ENCODE measurements at regions not wholly inside any gene's neighbourhood (a gene's known extent, or its start where the extent isn't known, plus 50 kb on each side); places are given as distances from the start of the nearest gene placed in this dataset.

DNA sequence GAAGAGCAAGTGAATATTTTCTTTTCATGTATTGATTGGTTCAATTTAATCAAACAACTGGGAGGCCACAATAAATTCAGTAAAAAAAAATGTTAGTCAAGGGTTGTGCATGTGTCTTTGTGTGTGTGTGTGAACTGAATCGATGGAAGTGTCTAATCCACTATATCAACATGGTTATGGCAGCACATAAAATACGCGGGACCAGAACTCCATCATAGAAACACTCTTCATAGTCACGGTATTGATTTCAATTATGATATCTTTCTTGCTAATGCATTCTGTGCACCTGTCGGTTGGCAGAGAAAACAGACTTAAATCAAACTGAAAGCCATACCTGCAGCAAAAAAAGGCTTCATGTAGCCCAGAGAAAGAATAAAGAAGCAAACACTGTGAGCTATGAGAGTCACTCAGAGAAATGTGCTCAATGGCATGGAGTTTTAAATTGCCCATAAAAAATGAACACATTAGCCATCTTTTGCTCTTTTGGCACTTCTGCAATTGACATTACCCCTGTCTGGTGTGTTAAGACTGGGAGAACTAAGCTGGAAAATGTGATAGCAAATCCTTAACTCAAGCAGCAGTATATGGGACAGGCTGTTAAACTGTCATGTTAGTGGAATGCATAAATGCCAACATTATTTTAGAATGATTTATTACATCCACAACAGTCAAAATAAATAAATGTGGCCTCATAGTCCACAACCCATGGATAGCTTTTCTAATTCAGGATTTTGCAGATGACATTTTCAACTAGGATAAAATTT lies 642.4 kb upstream of the C9orf72 start:
- no peak for DNase-seq

- no peak for DNase-seq
Measured at GRCh38 chr9:28232686-28233085, 659.4 kb upstream of the C9orf72 start.

- no peak for DNase-seq
Measured at GRCh38 chr9:28234133-28234893, 661.0 kb upstream of the C9orf72 start.

DNA sequence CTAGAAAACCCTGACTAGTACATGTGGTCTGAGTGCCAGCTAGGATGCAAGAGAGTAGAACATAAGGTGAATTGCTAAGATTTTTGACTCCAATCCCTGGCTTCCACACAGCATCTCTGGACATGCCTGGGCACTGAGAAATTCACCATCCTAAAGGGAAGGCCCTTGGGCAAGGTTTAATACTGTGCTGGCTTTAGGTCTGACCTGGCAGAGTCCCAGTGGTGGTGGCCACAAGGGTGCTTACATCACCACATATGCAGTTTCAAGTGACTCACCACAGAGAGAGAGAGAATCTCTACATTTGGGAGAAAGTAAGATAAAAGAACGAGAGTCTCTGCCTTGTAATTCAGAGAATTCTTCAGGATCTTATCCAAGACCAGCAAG lies 661.6 kb upstream of the C9orf72 start:
- DNase-seq = no peak

DNA sequence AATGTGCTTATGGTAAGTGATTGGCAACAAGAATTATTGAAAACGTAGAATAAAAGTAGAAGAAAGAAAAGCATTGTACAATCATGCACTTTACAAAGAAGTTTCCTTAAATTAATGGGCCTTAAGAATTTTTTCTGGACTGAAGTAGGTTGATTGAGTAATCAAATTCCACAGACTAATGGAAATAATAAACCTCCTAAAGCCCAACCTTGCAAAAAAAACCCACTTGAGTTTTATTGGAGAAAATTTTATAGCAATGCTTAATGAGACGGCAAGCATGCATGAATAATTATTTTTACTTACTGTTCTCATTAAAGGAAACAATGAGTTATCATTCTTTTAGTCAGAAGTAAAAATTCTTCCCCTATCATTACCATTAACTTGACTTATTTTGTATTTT lies 676.1 kb upstream of the C9orf72 start:
- DNase-seq = no peak

DNA sequence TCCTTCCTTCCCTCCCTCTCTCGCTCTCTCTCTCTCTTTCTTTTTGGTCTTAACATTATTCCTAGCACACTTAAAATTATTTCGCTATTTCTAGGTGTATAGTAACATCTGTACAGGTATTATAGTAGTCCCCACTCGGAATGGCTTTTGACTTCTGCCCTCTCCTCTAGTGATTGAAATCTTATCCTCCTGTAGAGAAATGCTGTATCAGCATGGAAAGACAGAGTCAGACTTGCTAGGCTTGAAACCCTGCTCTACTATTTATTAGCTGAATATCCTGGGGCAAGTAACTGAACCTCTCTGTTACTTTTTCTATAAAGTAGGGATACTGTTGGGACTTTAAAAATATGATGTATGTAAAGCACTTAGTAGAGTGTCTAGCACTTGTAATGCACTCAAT lies 681.9 kb upstream of the C9orf72 start:
- DNase-seq = no peak

GRCh38 chr9:28260330-28260729 lies 687.0 kb upstream of the C9orf72 start:
- DNase-seq = no peak

DNA sequence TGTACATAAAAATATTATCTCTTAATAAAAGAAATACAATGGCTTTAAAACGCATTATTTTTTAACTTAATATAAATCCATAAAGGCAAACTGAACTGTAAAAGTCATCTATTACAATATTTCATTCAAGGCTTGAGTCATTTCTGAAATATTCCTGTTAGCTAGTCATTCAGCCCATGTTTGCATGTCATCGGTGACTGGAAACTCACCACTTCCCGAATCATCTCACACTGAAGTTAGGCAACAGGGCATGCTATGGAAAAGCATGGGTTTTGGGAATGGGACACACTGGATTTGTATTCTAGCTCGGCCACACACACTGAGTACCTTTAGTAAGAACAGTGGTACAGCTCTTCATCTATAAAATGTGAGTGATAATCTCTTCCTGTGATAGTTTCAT lies 691.1 kb upstream of the C9orf72 start:
- DNase-seq = no peak

DNA sequence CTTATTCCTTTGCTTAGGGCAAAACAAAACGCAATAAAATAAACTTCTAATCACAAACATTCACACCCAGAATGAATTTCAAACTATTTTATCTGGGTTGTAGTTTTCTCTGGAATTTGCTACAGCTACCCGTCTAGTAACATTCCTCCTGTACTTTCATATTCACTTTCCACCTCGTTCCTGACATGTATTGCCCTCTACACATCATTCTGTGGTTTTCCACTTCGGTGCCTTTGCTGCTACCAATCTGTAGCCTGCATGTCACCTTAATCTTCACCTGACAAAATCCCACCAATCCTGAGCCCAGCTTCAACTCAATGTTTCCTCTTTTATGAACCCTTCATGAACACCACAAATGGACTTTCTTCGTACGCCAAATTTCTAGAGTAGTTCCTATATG lies 694.1 kb upstream of the C9orf72 start:
- DNase-seq = no peak

- no peak for DNase-seq
Measured at GRCh38 chr9:28270156-28270555, 696.9 kb upstream of the C9orf72 start.

DNA sequence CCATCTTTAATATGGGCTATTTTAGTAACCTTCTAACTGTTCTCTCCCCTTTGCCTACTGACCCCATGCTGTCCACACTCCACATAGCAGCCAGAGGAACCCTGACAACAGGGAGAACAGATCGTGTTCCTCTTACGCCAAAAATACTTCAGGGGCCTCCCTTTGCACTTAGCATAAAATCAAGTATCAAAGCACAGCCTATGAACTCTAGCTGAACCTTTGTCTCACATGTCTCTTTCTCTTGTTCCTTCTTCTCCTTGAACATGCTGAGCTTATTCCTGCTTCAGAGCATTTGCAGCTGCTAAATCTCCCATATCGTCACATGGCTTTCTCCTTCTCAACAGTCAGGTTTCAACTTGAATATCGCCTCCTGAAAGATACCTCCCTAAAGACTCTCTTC lies 698.8 kb upstream of the C9orf72 start:
- no peak for DNase-seq

GRCh38 chr9:28287455-28287854 lies 714.2 kb upstream of the C9orf72 start:
- DNase-seq = no peak

DNA sequence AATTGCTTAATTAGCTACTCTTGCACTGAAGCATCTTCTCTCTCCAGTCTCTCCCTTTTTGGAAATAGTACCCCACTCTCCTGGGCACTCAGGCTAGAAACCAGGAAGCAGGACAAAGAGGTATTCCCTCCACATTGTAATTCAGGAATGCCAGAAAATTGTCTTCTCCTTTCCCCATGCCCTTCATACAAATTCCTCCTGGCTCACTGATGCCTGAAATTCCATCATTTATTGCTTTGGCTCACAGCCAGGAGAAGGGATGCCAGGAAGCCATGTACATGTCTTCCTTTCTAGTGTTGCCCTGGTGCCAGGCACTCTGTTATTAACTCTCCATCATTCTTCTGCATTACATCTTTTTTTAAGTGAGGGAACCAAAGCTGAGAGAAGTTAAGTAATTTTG lies 716.5 kb upstream of the C9orf72 start:
- DNase-seq = no peak

GRCh38 chr9:28293369-28294090 lies 720.2 kb upstream of the C9orf72 start:
- DNase-seq = no peak

GRCh38 chr9:28301281-28301680 lies 728.0 kb upstream of the C9orf72 start:
- DNase-seq = no peak

- no peak for DNase-seq
Measured at GRCh38 chr9:28317745-28318144, 744.5 kb upstream of the C9orf72 start.

DNA sequence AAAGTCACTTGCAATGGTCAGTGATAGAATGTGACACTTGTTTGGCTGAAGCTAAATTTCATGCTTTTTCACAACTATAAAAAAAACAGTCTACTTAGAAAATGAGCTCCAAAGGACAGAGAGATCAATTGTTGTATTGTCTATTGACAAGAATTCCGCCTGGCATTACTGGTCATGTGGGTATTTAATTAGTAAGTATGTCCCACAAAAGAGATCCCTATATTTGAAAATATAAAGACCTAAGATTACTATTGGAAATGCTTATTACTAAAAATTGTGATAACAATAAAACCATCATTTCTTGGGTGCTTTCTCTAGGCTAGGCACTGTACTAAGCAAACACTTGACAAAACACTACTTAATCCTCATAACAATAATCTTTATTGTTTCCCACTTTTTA lies 745.2 kb upstream of the C9orf72 start:
- DNase-seq = no peak

DNA sequence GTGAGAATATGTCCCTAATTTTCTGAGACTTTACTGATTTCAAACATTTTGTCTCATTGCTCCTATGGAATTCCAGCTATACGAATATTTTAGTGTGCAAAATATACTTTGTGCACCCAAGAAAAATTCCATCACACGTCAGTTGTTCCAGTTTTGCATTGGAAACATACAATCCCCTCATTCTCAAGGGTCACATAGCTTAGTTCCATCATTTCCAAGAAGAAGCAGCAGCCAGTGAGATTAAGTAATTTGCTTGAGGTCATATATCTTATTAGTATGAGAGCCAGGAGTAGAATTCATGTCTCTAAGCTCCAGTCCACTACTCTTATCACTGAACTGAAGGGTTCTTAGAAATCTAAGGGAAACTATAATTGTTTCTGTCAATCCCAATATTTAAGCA lies 746.7 kb upstream of the C9orf72 start:
- no peak for DNase-seq

DNA sequence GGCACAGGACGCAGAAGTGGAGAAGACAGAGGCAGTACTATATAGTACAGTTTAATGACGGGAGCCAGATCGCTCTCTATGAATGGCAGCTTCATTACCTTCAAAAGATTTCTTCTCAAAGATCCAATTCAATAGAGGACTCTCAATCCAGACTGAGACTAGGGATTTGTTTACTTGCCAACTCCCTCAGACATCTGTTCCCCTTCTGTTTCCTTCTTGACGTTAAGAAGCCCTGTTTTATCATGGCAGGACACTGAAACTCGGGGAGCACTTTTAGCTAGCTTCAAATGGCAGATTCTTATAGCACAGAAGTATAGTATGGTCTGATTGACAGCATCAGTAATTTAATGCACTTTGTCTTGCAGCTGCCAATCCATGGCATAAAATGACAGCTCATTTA lies 747.3 kb upstream of the C9orf72 start:
- no peak for DNase-seq

- no peak for DNase-seq
Measured at GRCh38 chr9:28329323-28329722, 756.0 kb upstream of the C9orf72 start.

DNA sequence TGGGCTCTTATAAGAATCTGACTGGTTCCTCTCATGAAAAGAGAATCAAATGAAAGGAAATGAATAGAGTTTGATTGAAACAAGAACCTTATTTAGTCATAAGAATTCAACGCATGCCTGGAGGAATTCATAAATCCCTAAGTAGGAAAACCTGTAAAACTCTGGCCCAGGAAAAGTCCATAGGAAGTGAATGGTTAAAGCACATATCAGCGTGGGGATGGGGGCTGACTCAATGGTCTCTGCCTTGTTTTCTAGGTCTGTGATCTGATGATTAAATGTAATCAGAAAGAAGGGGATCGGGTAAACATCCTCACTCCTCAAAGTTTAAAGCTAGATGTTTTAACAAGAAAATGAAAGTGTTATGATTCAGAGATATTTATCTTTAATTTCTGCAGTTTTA lies 759.4 kb upstream of the C9orf72 start:
- no peak for DNase-seq

DNA sequence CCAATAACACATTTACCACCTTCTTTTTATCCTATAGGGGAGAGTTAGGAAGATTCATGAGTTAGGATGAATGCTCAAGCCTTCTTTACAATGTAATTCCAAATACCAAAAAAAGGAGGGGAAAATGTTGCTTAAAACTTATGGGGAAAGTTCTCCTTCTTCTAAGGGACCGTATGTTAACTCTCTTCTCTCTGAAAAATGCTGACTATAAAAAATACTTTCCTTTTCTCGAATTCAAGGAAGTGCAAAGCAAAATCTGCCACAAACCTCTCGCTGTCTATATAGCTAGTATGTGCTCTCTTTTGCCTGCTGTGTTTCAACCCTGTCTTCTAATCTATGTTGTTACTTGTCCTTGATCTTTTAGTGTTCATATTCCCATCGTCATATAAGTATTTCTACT lies 768.6 kb upstream of the C9orf72 start:
- no peak for DNase-seq

GRCh38 chr9:28342815-28343338 lies 769.6 kb upstream of the C9orf72 start:
- no peak for DNase-seq

GRCh38 chr9:28363151-28363562 lies 789.9 kb upstream of the C9orf72 start:
- DNase-seq = no peak
